Skin of body (tissue), 2 donors: ENCODE measurements at regions not wholly inside any gene's neighbourhood (a gene's known extent, or its start where the extent isn't known, plus 50 kb on each side); places are given as distances from the start of the nearest gene placed in this dataset. TPM values are rescaled to one million over a fixed set of nuclear protein-coding genes. Genes with fewer than 3 reads are reported as not detected.

Experiments used
- DNase-seq: peaks from one replicate; lab custom pipeline; 2025; lab: John Stamatoyannopoulos, UW
- small RNA-seq: library from RNA; depleted of rRNA; stranded (forward); fragments of <200 nt; gene quantifications from one replicate; pipeline ENCODE3, GENCODE V24; 2014; ENCODE audit warnings: low replicate concordance

DNA sequence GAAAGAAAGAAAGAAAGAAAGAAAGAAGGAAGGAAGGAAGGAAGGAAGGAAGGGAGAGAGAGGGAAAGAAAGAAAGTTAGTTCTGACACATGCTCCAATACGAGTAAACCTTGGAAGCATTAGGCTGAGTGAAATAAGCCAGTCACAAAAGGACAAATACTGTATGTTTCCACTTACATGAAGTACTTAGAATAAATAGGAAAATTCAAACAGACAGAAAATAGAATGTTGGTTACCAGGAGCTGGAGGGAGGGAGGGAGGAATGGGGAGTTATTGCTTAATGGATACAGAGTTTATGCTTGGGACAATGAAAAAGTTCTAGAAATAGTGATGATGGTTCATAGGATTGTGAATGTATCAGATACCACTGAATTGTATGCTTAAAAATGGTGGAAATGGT, 75.2 kb upstream of the CDH4 start:
- DNase-seq = no peak

DNA sequence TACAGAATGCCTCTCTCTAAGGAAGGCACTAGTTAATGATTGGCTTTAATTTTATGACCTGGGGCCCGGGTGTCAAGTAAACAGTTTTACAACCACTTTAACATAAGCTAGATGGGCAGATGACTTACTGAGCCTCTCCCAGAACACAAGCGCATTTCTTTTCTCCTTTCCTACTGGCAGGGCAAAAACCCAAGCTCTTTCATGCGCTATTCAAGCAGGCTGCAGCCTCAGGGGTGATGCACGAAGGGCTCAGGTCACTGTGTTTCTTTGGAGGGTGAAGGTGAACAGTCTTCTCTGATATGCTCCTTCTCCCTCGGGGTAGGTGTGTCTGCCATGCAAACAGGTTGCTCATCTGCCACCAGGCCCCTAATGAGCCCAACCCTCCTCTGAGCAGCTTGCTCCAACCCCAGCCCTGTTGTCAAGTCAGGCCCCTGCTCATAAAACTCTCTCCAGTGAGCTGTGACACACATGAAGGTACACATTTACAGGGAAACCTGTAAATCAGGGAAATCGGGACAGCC, 73.5 kb upstream of the CDH4 start:
- DNase-seq = no peak

DNA sequence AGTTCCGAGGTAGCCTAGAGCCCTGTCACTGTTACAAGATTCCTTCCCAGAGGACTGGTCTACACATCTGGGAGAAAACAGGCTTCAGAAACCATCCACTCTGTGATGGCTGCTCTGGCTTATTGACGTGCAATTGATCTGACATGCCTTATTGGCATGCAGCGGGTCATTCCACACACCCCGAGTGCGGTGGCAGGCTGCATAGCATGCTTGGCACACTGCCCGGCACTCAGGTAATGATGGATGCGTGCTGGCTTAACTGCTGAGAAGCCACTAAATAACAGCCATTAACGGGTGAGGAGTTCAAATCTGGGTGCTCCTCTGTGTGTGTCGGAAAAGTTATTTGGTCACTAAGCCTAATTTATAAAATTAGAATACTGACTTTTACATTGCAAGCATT, 67.9 kb upstream of the CDH4 start:
- DNase-seq = no peak

DNA sequence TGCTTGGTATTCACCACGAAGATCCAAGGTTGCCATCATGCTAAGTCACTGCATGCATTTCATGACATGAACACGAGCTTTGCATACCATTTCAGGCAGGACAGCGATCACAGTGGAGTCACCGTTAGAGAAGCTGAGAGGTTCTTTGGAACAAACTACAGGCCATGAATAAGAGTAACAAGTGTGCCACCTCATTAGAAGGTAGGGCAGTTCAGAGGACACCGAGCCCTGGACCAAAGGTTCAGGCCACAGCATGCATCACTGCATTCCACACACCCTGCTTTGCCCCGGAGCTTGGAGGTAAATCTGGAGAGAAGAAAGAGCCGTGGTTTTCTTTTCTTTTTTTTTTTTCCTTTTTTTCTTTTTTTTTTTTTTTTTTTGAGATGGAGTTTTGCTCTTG, 66.9 kb upstream of the CDH4 start:
- no peak for DNase-seq

DNA sequence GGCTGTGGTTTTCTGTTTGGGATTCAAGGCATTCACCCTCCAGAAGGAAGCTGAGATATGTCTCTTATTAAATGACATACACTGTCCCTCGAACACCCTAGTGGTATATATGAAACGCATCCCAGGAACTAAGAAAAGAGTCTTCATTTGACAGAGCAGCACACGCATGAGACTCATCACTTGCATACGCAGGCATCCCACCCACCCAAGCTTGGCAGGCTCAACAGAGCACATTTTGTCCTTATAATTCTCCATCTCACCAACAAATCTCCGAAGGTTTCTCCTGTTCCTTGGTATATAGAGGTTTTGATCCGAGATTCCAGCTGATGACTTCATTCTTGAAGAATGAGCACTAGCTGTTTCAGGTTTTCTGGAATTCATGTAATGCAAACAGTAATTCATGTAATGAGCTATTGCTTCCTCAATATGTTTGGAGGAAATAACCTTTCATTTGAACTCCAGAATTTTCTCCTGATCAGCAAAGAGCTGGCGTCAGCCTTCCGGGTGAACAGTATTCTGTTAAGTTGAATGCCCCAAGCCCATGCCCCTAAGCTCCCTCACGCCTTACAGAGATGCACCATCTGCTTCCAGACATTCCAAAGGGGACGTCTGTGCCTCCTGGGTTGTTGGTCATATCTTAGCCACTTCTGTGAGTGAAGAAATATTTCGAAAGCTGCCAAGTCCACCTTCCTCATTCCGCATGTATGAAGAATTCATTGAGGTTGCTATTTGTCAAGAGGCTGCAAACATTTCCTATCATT, 66.0 kb upstream of the CDH4 start:
- no peak for DNase-seq

DNA sequence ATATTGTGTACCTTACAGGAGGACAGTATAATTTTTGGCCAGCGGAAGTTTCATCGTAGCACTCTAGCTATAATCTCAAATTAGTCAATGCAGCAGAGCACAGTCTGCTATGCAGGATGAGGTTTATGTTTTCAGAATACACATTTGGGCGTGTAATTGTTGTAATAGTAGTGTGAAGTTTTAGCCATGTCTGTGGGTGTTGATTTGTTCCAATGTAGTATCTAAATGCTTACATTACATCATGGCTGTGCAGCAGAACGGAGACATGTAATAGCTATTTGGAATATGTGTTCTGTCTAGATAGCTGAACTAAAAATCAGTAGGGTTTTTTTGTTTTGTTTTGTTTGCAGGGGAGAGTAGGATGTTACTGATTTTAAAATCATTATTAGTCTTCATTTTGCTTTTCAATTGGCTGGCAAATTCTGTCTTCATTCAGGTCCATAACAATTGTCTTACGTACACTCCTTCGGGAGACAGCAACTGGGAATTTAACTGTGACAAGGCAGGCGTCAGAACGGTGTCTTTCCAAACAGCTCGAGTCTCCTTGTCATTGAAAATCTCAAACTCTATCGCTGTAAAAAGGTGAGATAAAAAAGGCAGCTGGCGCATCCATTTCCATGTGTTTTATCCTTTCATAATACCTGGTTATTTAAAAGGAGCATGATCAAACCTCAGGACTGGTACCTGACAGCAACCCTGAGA, 65.1 kb upstream of the CDH4 start:
- no peak for DNase-seq

DNA sequence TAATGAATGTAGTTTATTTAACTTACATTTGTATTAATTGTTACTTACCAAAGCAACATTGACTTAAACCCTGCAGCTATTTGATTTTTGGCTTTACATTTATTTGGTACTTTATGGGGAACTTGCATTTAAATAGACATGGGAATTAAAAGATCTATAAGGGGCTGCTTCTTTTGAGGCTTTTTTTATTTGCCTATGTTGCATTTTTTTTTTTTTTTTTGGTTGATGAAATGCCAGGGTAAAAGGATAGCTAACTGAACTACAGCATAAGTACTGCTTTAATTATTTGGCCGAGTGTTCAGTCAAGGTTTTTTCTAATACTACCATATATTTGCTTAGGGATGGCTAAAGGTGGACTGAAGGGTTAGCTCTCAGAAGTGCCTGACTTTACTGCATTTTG, 62.5 kb upstream of the CDH4 start:
- DNase-seq = no peak

DNA sequence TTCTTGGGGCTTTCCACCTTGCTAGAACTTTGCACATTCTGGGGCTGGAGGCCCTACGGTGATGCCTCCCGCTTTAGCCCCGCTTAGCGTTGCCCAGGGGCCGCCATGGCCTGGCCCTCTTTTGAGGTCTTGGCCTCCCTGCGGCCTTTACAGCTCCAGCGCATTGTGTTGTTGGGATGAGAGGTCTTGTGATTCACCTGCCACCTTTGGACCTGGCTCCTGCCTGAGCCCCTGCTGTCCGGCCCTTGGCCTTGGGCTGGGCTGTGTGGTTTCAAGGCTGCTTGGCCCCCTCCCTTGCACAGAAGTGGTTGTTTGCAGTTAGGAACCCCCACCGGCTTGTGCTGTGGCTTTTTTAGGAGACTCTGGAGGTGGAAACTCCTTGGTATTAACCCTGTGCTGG, 61.0 kb upstream of the CDH4 start:
- no peak for DNase-seq

DNA sequence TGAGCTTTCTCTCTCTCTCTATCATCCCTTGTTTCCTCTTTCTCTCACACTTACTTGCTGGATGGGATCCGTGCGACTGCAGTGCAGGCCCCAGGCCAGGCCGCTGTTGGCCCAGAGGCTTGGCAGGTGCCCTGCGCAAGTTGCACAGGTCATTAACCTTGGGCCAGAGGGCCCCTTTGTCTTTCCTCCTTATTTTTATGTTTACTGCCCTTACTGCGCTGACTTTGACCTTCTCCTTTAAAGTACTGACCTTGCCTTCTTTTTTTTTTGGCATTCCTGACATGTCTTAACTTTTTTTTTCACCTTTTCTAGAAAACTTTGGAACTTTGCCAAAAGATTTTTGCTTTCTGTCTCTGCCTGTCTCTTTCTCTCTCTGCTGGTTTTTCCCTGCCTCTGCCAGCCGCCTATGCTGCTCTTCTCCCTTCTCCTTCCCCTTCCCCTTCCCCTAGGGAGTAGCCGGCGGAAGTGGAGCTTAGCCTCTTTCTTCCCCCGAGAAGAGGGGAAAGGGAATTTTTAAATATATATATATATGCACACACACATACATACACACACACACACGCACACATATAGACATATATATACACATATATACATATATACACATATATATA, 59.6 kb upstream of the CDH4 start:
- no peak for DNase-seq

DNA sequence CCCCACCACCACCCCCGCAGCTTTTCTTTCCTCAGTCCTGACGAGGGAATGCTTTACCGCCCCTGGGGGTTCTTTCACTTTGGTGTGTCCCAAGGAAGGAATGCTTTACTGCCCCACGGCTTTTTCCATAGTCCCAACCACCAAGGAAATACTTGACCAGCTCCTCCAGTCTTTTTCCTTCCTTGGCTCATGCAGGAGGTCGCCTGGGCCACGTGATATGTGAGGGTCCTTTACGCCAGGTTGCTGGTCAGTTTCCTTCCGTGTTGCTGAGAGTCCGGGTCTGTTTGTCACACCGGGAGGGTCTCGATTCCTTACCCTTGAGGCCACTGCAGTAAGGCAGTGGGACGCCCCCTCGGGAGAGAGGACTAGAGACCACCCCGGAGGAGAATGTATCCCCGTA, 58.9 kb upstream of the CDH4 start:
- no peak for DNase-seq

Small RNAs in the stretch of these regions (small RNA-seq; reads per million reads assigned to genes)
- gene MIR4533 (not detected), gene MIR548AG2 (not detected), gene MIR646 (not detected)
